HepG2 (cell line): ENCODE measurements at regions not wholly inside any gene's neighbourhood (a gene's known extent, or its start where the extent isn't known, plus 50 kb on each side); places are given as distances from the start of the nearest gene placed in this dataset.

ENCODE experiments used
- ATAC-seq: fragments of 200-7000 bp; cut with Tn5 transposase; 3 replicates; pipeline ENCODE4 v1.9.1; 2020; ENCODE audit warnings: mild to moderate bottlenecking, moderate library complexity
- BruUV-seq: library from RNA; stranded (reverse); fragments of 400-500 nt; replicated peaks from 2 replicates; lab custom pipeline; 2021; lab: Mats Ljungman, UMichigan
- CTCF ChIA-PET: fragments of 300-600 bp; formaldehyde crosslinking; extraction: SDS; loops from one replicate; lab custom pipeline; 2021; ENCODE audit warnings: low total read pairs, inconsistent platforms, low intra/inter-chr PET ratio; lab: Yijun Ruan, JAX
- POLR2A ChIA-PET: fragments of 350-600 bp; sonication (Branson Sonifier 250); formaldehyde crosslinking; loops from one replicate; lab custom pipeline; 2020; ENCODE audit warnings: antibody characterized with exemption, inconsistent platforms; lab: Yijun Ruan, JAX
- DNase-seq: peaks from one replicate; pipeline ENCODE4 v3.0.0-alpha.2; 2015; ENCODE audit warnings: low spot score
- FAIRE-seq: peaks from 3 replicates; lab custom pipeline; 2011; peaks lifted over from hg19 to GRCh38; lab: Jason Lieb, UNC
- H2AFZ ChIP-seq: one replicate; pipeline ENCODE4 v1.6.1; 2011; ENCODE audit warnings: low read length, inconsistent platforms
- H3K27ac ChIP-seq: fragments of 300-600 bp; 3 replicates; pipeline ENCODE4 v1.8.0; 2011; ENCODE audit warnings: mixed run types, mild to moderate bottlenecking, mixed read lengths, low read length, inconsistent platforms; ENCODE audit not compliant: insufficient read depth; ENCODE audit errors: extremely low read length
- H3K27me3 ChIP-seq, 2 experiments: fragments of 200-600 bp in 1 of 2; 2 replicates in 1 of 2; 3 replicates in 1 of 2; pipeline versions ENCODE4 v1.6.0 to v1.8.0; 2011; ENCODE audit warnings: low read length in 2 of 2, mild to moderate bottlenecking in 2 of 2, moderate library complexity in 2 of 2, inconsistent platforms in 1 of 2; ENCODE audit not compliant: insufficient read depth in 2 of 2, control insufficient read depth in 1 of 2
- H3K36me3 ChIP-seq, 2 experiments: fragments of 200-600 bp in 1 of 2; replicated peaks in 1 of 2; 2 replicates in 1 of 2; 3 replicates in 1 of 2; pipeline versions ENCODE4 v1.5.1 to v1.8.0; 2011; ENCODE audit warnings: low read length in 2 of 2, inconsistent platforms in 1 of 2; ENCODE audit not compliant: insufficient read depth in 2 of 2, control insufficient read depth in 1 of 2
- H3K4me1 ChIP-seq: 2 replicates; pipeline ENCODE4 v1.5.1; 2012; ENCODE audit warnings: low read length, inconsistent platforms; ENCODE audit not compliant: insufficient read depth
- H3K4me2 ChIP-seq: 2 replicates; pipeline ENCODE4 v1.6.0; 2011; ENCODE audit warnings: low read depth, low read length, inconsistent platforms
- H3K4me3 ChIP-seq, 3 experiments: fragments of 200-600 bp in 1 of 3; sonication (generic), shearing (Covaris generic) in 1 of 3; replicated peaks in 1 of 3; 2 replicates each; pipeline ENCODE4 v1.5.1; 2011 to 2016; ENCODE audit warnings: low read length in 3 of 3, inconsistent platforms in 2 of 3, low read depth in 2 of 3, mild to moderate bottlenecking in 2 of 3, control low read depth in 1 of 3, mixed read lengths in 1 of 3; ENCODE audit not compliant: insufficient read depth in 1 of 3
- H3K79me2 ChIP-seq: one replicate; pipeline ENCODE4 v1.6.1; 2011; ENCODE audit warnings: low read length, inconsistent platforms; ENCODE audit not compliant: insufficient read depth
- H3K9ac ChIP-seq: 2 replicates; pipeline ENCODE4 v1.6.0; 2011; ENCODE audit warnings: mild to moderate bottlenecking, low read depth, low read length, inconsistent platforms; ENCODE audit not compliant: insufficient read depth
- H3K9me3 ChIP-seq: 2 replicates; pipeline ENCODE4 v1.5.1; 2012; ENCODE audit warnings: mild to moderate bottlenecking, low read length
- H4K20me1 ChIP-seq: 2 replicates; pipeline ENCODE4 v1.6.0; 2011; ENCODE audit warnings: inconsistent platforms, mild to moderate bottlenecking, low read length, moderate library complexity; ENCODE audit not compliant: insufficient read depth
- BRCA1 ChIP-seq: sonication (generic); formaldehyde crosslinking; IDR thresholded peaks from 2 replicates; pipeline ENCODE4 v1.4.0; 2020; ENCODE audit warnings: missing genetic modification reagents
- FOSL2 ChIP-seq: sonication (generic); formaldehyde crosslinking; IDR thresholded peaks from 2 replicates; pipeline ENCODE4 v1.4.0; 2020; ENCODE audit warnings: missing genetic modification reagents
- HNF4G ChIP-seq, 2 experiments: sonication (generic) in 1 of 2; formaldehyde crosslinking in 1 of 2; IDR thresholded peaks; 2 replicates each; pipeline versions ENCODE4 v1.4.0 to v1.6.1; 2011 to 2020; ENCODE audit warnings: borderline replicate concordance in 2 of 2, low read depth in 2 of 2, mild to moderate bottlenecking in 2 of 2, low read length in 1 of 2, missing genetic modification reagents in 1 of 2, moderate library complexity in 1 of 2
- IKZF5 ChIP-seq: IDR thresholded peaks from 2 replicates; pipeline ENCODE4 v1.6.1; 2018; ENCODE audit warnings: missing genetic modification reagents, mild to moderate bottlenecking, missing compliant biosample characterization
- KAT7 ChIP-seq: IDR thresholded peaks from 2 replicates; pipeline ENCODE4 v1.6.1; 2018; ENCODE audit warnings: borderline replicate concordance, missing compliant biosample characterization
- MIXL1 ChIP-seq: IDR thresholded peaks from 2 replicates; pipeline ENCODE4 v1.6.1; 2016
- PCBP1 ChIP-seq: fragments of 200-400 bp; formaldehyde crosslinking; IDR thresholded peaks from 2 replicates; pipeline ENCODE4 v1.6.1; 2017; ENCODE audit warnings: mild to moderate bottlenecking, low read depth, low read length, borderline replicate concordance
- RAD51 ChIP-seq: fragments of 450-650 bp; IDR thresholded peaks from 2 replicates; pipeline ENCODE4 v1.6.1; 2016; ENCODE audit warnings: borderline replicate concordance
- ZMYM2 ChIP-seq: sonication (generic); formaldehyde crosslinking; IDR thresholded peaks from 2 replicates; pipeline ENCODE4 v1.8.0; 2022; ENCODE audit warnings: mild to moderate bottlenecking, missing genetic modification reagents
- ZNF362 ChIP-seq: sonication (generic); formaldehyde crosslinking; IDR thresholded peaks from 2 replicates; pipeline ENCODE4 v1.4.0; 2020; ENCODE audit warnings: missing genetic modification reagents, mild to moderate bottlenecking, borderline replicate concordance
- WGBS: methylation state at CpG from one replicate; pipeline ENCODE4 v1.1.6; 2017; ENCODE audit warnings: low lambda C conversion rate; 5-methylcytosine and 5-hydroxymethylcytosine counted together
- in situ Hi-C: cut with HindIII; loops from 2 replicates; pipeline ENCODE4 v1.10.0; 2017; ENCODE audit warnings: low pct_unique_long_range_greater_than_20kb; ENCODE audit not compliant: extremely low pct_ligation_motif_present
- intact Hi-C: fragments of 100-400 bp; cut with micrococcal nuclease; formaldehyde crosslinking; loops from one replicate; pipeline ENCODE4 v1.10.0; 2022; ENCODE audit not compliant: unreplicated experiment
- TF ChIP-seq, protein P1 (sequence below): sonication (generic); formaldehyde crosslinking; IDR thresholded peaks from 2 replicates; pipeline ENCODE4 v1.4.0; 2020; ENCODE audit warnings: low read depth, missing genetic modification reagents
- TF ChIP-seq, protein P2 (sequence below): sonication (generic); formaldehyde crosslinking; IDR thresholded peaks from 2 replicates; pipeline ENCODE4 v1.5.0; 2020; ENCODE audit warnings: mild to moderate bottlenecking, low read depth, missing genetic modification reagents, borderline replicate concordance
- TF ChIP-seq, protein P3 (sequence below): sonication (generic); formaldehyde crosslinking; IDR thresholded peaks from 2 replicates; pipeline ENCODE4 v1.4.0; 2020; ENCODE audit warnings: missing genetic modification reagents

GRCh38 chrX:42437211-42437610 is 340.8 kb downstream of the PPP1R2C start (continued):
- no peak for TF ChIP-seq KAT7 (CRISPR knock-in tag)
- TF ChIP-seq RAD51, result no peak
- no peak for TF ChIP-seq MIXL1 (CRISPR knock-in tag)
- TF ChIP-seq, protein P1, sequence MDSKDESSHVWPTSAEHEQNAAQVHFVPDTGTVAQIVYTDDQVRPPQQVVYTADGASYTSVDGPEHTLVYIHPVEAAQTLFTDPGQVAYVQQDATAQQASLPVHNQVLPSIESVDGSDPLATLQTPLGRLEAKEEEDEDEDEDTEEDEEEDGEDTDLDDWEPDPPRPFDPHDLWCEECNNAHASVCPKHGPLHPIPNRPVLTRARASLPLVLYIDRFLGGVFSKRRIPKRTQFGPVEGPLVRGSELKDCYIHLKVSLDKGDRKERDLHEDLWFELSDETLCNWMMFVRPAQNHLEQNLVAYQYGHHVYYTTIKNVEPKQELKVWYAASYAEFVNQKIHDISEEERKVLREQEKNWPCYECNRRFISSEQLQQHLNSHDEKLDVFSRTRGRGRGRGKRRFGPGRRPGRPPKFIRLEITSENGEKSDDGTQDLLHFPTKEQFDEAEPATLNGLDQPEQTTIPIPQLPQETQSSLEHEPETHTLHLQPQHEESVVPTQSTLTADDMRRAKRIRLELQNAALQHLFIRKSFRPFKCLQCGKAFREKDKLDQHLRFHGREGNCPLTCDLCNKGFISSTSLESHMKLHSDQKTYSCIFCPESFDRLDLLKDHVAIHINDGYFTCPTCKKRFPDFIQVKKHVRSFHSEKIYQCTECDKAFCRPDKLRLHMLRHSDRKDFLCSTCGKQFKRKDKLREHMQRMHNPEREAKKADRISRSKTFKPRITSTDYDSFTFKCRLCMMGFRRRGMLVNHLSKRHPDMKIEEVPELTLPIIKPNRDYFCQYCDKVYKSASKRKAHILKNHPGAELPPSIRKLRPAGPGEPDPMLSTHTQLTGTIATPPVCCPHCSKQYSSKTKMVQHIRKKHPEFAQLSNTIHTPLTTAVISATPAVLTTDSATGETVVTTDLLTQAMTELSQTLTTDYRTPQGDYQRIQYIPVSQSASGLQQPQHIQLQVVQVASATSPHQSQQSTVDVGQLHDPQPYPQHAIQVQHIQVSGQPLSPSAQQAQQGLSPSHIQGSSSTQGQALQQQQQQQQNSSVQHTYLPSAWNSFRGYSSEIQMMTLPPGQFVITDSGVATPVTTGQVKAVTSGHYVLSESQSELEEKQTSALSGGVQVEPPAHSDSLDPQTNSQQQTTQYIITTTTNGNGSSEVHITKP, result no peak
- TF ChIP-seq FOSL2 (CRISPR knock-in tag), result no peak
- TF ChIP-seq HNF4G (IDR thresholded peaks at IDR 0.05; ENCODE audit: borderline replicate concordance, low read depth, low read length), result no peak
- no peak for TF ChIP-seq HNF4G (CRISPR knock-in tag; IDR thresholded peaks at IDR 0.05; ENCODE audit: borderline replicate concordance, low read depth)

DNA sequence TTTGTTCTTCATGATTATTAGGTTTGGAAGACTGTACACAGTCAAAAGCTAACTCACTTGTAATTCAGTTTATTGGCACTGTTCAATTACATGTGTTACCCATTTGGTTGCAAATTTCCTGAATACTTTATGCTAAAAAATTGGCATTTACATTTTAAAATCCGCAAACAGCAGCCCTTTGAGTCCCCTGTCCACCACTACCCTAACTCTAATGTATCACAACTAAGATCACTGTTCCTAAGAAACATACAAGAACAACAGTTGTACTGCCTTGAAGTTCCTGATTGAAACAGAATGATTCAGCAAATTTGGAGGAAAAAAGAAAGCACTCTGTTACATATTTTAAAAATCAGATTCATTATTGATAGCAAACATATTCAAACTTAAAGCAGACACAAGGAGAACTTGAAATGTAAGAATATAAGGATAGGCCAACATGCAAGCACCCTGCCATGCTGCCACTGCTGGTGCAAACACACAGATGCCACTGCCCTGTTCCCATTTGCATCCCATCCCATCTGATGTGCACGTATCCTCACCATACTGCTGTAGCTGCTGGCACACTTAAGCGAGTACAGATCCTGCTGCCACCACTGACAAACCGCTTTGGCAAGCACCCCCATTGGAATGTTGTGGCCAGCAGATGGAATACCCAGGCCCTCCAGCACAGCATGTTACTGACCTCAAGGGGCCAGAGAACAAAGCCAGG is 343.4 kb downstream of the PPP1R2C start:
- 47% methylated on average over 1 of the region's 4 CpGs for WGBS
- ChIA-PET CTCF (no interaction called here), POLR2A (no interaction called here)
- Histone ChIP-seq H3K79me2 (no peaks in the 10 kb centered on the region), H3K4me1 (peaks cover 15% of the 10 kb centered on the region), H3K4me2 (no peak overlapping the region), H2AFZ (no peak overlapping the region), H4K20me1 (no peaks in the 10 kb centered on the region), H3K27ac (no peak overlapping the region), H3K9me3 (no peaks in the 10 kb centered on the region), H3K4me3 (no peak overlapping the region), H3K27me3 (no peaks in the 10 kb centered on the region), H3K9ac (no peak overlapping the region), H3K36me3 (no peaks in the 10 kb centered on the region)
- TF ChIP-seq, protein P2, sequence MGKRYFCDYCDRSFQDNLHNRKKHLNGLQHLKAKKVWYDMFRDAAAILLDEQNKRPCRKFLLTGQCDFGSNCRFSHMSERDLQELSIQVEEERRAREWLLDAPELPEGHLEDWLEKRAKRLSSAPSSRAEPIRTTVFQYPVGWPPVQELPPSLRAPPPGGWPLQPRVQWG, result no peak
- TF ChIP-seq ZNF362 (CRISPR knock-in tag), result no peak
- TF ChIP-seq ZMYM2 (CRISPR knock-in tag), result no peak
- TF ChIP-seq BRCA1 (CRISPR knock-in tag), result no peak
- TF ChIP-seq, protein P3, sequence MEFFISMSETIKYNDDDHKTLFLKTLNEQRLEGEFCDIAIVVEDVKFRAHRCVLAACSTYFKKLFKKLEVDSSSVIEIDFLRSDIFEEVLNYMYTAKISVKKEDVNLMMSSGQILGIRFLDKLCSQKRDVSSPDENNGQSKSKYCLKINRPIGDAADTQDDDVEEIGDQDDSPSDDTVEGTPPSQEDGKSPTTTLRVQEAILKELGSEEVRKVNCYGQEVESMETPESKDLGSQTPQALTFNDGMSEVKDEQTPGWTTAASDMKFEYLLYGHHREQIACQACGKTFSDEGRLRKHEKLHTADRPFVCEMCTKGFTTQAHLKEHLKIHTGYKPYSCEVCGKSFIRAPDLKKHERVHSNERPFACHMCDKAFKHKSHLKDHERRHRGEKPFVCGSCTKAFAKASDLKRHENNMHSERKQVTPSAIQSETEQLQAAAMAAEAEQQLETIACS (CRISPR knock-in tag), result no peak
- no peak for TF ChIP-seq PCBP1
- no peak for TF ChIP-seq IKZF5
- no TSS peak for BruUV-seq
- in situ Hi-C loops, result no loop called here
- DNase-seq (no peak), FAIRE-seq (no peak), ATAC-seq (no peak)
- intact Hi-C loops, result no loop called here
